OCI-LY1 (cell line): ENCODE measurements at regions not wholly inside any gene's neighbourhood (a gene's known extent, or its start where the extent isn't known, plus 50 kb on each side); places are given as distances from the start of the nearest gene placed in this dataset.

ENCODE experiments used
- H2AFZ ChIP-seq: fragments of 200-600 bp; sonication (generic), shearing (Covaris generic); 2 replicates; pipeline ENCODE4 v1.6.0; 2014; ENCODE audit warnings: antibody characterized with exemption, mild to moderate bottlenecking, low read length
- H3F3A ChIP-seq: fragments of 200-600 bp; sonication (generic), shearing (Covaris generic); 2 replicates; pipeline ENCODE4 v1.6.0; 2014; ENCODE audit warnings: mild to moderate bottlenecking, antibody characterized with exemption, low read length, moderate library complexity; ENCODE audit not compliant: insufficient read depth
- H3K27ac ChIP-seq: fragments of 200-600 bp; sonication (generic); 2 replicates; pipeline ENCODE4 v1.5.1; 2014; ENCODE audit warnings: low read length, mixed run types, mild to moderate bottlenecking, low read depth; ENCODE audit not compliant: poor library complexity, severe bottlenecking
- H3K27me3 ChIP-seq: fragments of 200-600 bp; sonication (generic); 2 replicates; pipeline ENCODE4 v1.6.0; 2014; ENCODE audit warnings: antibody characterized with exemption, mild to moderate bottlenecking, low read length, moderate library complexity; ENCODE audit not compliant: insufficient read depth
- H3K36me3 ChIP-seq: fragments of 200-600 bp; sonication (generic); 2 replicates; pipeline ENCODE4 v1.6.1; 2014; ENCODE audit warnings: mild to moderate bottlenecking, antibody characterized with exemption, low read length, moderate library complexity, mixed read lengths; ENCODE audit not compliant: insufficient read depth
- H3K4me1 ChIP-seq: fragments of 200-600 bp; sonication (generic); 2 replicates; pipeline ENCODE4 v1.5.1; 2014; ENCODE audit warnings: mild to moderate bottlenecking, low read length, moderate library complexity; ENCODE audit not compliant: insufficient read depth, severe bottlenecking
- H3K4me2 ChIP-seq: fragments of 200-600 bp; sonication (generic), shearing (Covaris generic); 2 replicates; pipeline ENCODE4 v1.6.1; 2014; ENCODE audit warnings: low read length
- H3K4me3 ChIP-seq: fragments of 200-600 bp; sonication (generic); 2 replicates; pipeline ENCODE4 v1.5.1; 2014; ENCODE audit warnings: low read length, low read depth, mild to moderate bottlenecking, mixed read lengths; ENCODE audit not compliant: poor library complexity, severe bottlenecking
- H3K79me2 ChIP-seq: fragments of 200-600 bp; shearing (Covaris generic); 2 replicates; pipeline ENCODE4 v1.6.1; 2016; ENCODE audit warnings: mixed run types, low read length, mixed read lengths; ENCODE audit not compliant: insufficient read depth
- H3K9ac ChIP-seq: fragments of 200-600 bp; sonication (generic), shearing (Covaris generic); 2 replicates; pipeline ENCODE4 v1.6.1; 2014; ENCODE audit warnings: mild to moderate bottlenecking, low read length, mixed read lengths
- H3K9me2 ChIP-seq: fragments of 200-600 bp; sonication (generic), shearing (Covaris generic); 2 replicates; pipeline ENCODE4 v1.6.1; 2014; ENCODE audit warnings: low read depth, mild to moderate bottlenecking, low read length, mixed read lengths
- H3K9me3 ChIP-seq: fragments of 200-600 bp; shearing (Covaris generic); 2 replicates; pipeline ENCODE4 v1.6.1; 2014; ENCODE audit warnings: low read length, mixed read lengths
- H4K20me1 ChIP-seq: fragments of 200-600 bp; sonication (generic), shearing (Covaris generic); 2 replicates; pipeline ENCODE4 v1.6.0; 2016; ENCODE audit warnings: mild to moderate bottlenecking, low read length; ENCODE audit not compliant: insufficient read depth
- CTCF ChIP-seq: fragments of 200-600 bp; sonication (generic), shearing (Covaris generic); IDR thresholded peaks from 2 replicates; pipeline ENCODE4 v1.5.1; 2017; ENCODE audit warnings: mild to moderate bottlenecking, antibody characterized with exemption, low read length, moderate library complexity, mixed read lengths
- EZH2 ChIP-seq: fragments of 200-600 bp; sonication (generic), shearing (Covaris generic); IDR thresholded peaks from 2 replicates; pipeline ENCODE4 v1.8.0; 2017; ENCODE audit warnings: borderline replicate concordance, mixed run types, mild to moderate bottlenecking, antibody characterized with exemption, low read length, moderate library complexity, mixed read lengths

GRCh38 chr4:43399726-43400125, 507.2 kb downstream of the GRXCR1 start:
- Histone ChIP-seq H3K9me2 (no peaks in the 10 kb centered on the region), H3K9me3 (no peaks in the 10 kb centered on the region), H3K27me3 (no peaks in the 10 kb centered on the region), H3K36me3 (no peaks in the 10 kb centered on the region), H3K79me2 (no peaks in the 10 kb centered on the region), H3F3A (no peaks in the 10 kb centered on the region), H2AFZ (no peak overlapping the region), H3K9ac (no peak overlapping the region), H3K4me2 (no peak overlapping the region), H3K4me1 (no peaks in the 10 kb centered on the region), H4K20me1 (no peaks in the 10 kb centered on the region), H3K4me3 (no peak overlapping the region), H3K27ac (no peak overlapping the region)
- TF ChIP-seq EZH2 (no peak), CTCF (no peak)

GRCh38 chr4:43402393-43402792, 509.9 kb downstream of the GRXCR1 start:
- Histone ChIP-seq H3K36me3 (no peaks in the 10 kb centered on the region), H3K4me2 (no peak overlapping the region), H3K9me2 (no peaks in the 10 kb centered on the region), H3K9me3 (no peaks in the 10 kb centered on the region; the same call in 1 of the 2 replicates), H3K9ac (no peak overlapping the region), H3K79me2 (no peaks in the 10 kb centered on the region), H3K4me3 (no peak overlapping the region), H2AFZ (no peak overlapping the region), H3K27me3 (no peaks in the 10 kb centered on the region), H4K20me1 (no peaks in the 10 kb centered on the region), H3K27ac (no peak overlapping the region), H3F3A (no peaks in the 10 kb centered on the region), H3K4me1 (no peaks in the 10 kb centered on the region)
- TF ChIP-seq CTCF = no peak
- TF ChIP-seq EZH2 = no peak

GRCh38 chr4:43410636-43411035, 518.1 kb downstream of the GRXCR1 start:
- no peak overlapping the region for H3K9ac ChIP-seq
- no peaks in the 10 kb centered on the region for H3K9me2 ChIP-seq
- H3K4me3 ChIP-seq = no peak overlapping the region
- TF ChIP-seq EZH2 (no peak), CTCF (no peak)
- H3K4me2 ChIP-seq = no peak overlapping the region
- H3K36me3 ChIP-seq = no peaks in the 10 kb centered on the region
- H3K9me3 ChIP-seq = no peaks in the 10 kb centered on the region; the same call in 1 of the 2 replicates
- no peaks in the 10 kb centered on the region for H3F3A ChIP-seq
- no peaks in the 10 kb centered on the region for H3K4me1 ChIP-seq
- no peak overlapping the region for H2AFZ ChIP-seq
- H4K20me1 ChIP-seq = no peaks in the 10 kb centered on the region
- no peak overlapping the region for H3K27ac ChIP-seq
- no peaks in the 10 kb centered on the region for H3K79me2 ChIP-seq
- no peaks in the 10 kb centered on the region for H3K27me3 ChIP-seq
